HEK293T (cell line): ENCODE measurements at regions not wholly inside any gene's neighbourhood (a gene's known extent, or its start where the extent isn't known, plus 50 kb on each side); places are given as distances from the start of the nearest gene placed in this dataset.

ENCODE experiments used
- ARNT ChIP-seq: fragments of 450-650 bp; IDR thresholded peaks from 2 replicates; pipeline ENCODE4 v1.6.1; 2017; ENCODE audit warnings: mild to moderate bottlenecking
- BHLHE40 ChIP-seq: fragments of 450-650 bp; IDR thresholded peaks from 2 replicates; pipeline ENCODE4 v1.6.1; 2016; ENCODE audit warnings: mild to moderate bottlenecking, moderate library complexity, borderline replicate concordance
- CTBP1 ChIP-seq: fragments of 450-650 bp; IDR thresholded peaks from 2 replicates; pipeline ENCODE4 v1.6.1; 2016; ENCODE audit warnings: borderline replicate concordance
- ELF4 ChIP-seq: fragments of 450-650 bp; IDR thresholded peaks from 2 replicates; pipeline ENCODE4 v1.6.1; 2017; ENCODE audit warnings: antibody characterized with exemption
- FOXA1 ChIP-seq: fragments of 450-650 bp; IDR thresholded peaks from 2 replicates; pipeline ENCODE4 v1.6.1; 2016; ENCODE audit warnings: mild to moderate bottlenecking
- FOXK2 ChIP-seq: fragments of 450-650 bp; IDR thresholded peaks from 2 replicates; pipeline ENCODE4 v1.6.1; 2016; ENCODE audit warnings: mild to moderate bottlenecking
- FOXM1 ChIP-seq: fragments of 450-650 bp; IDR thresholded peaks from 2 replicates; pipeline ENCODE4 v1.6.1; 2017; ENCODE audit warnings: mild to moderate bottlenecking, borderline replicate concordance
- NFRKB ChIP-seq: fragments of 450-650 bp; IDR thresholded peaks from 2 replicates; pipeline ENCODE4 v1.6.1; 2016; ENCODE audit warnings: mild to moderate bottlenecking, moderate library complexity
- SP1 ChIP-seq: fragments of 450-650 bp; IDR thresholded peaks from 2 replicates; pipeline ENCODE4 v1.6.1; 2017
- TARDBP ChIP-seq: fragments of 450-650 bp; IDR thresholded peaks from 2 replicates; pipeline ENCODE4 v1.6.1; 2016

DNA sequence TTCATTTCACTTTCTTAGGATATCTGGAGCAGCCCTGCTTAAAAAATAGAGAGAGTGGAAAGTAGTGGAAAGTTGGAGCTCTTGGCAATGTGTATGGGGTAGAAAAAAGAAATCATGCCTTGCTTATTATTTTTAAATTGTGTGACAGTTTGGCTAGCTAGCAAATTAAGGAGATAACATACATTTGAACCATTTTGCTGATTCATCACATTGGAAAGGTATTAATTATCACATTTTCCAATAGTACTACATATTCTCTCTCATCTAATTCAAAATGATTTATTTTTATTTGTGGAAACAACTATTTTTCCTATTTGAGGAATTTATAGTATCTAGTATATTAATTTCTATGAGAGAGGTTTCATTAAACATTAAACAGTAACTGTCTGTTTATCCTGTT is 280.4 kb downstream of the KLHL4 start:
- no peak for TF ChIP-seq TARDBP
- TF ChIP-seq FOXK2: no peak
- TF ChIP-seq SP1: no peak
- TF ChIP-seq FOXA1: no peak
- no peak for TF ChIP-seq NFRKB
- TF ChIP-seq ELF4: no peak
- no peak for TF ChIP-seq BHLHE40
- no peak for TF ChIP-seq ARNT
- no peak for TF ChIP-seq FOXM1
- no peak for TF ChIP-seq CTBP1
